Progenitor cell of endocrine pancreas (in vitro differentiated cells): ENCODE measurements at regions not wholly inside any gene's neighbourhood (a gene's known extent, or its start where the extent isn't known, plus 50 kb on each side); places are given as distances from the start of the nearest gene placed in this dataset.

Experiments used
- DNase-seq: peaks from one replicate; pipeline ENCODE4 v3.0.0; 2021; ENCODE audit warnings: low spot score; ENCODE audit not compliant: unreplicated experiment
- H3K27ac Mint-ChIP-seq: 2 replicates; pipeline ENCODE4 v1.8.0; 2021; ENCODE audit warnings: mild to moderate bottlenecking, moderate library complexity, mixed read lengths
- H3K27me3 Mint-ChIP-seq: 2 replicates; pipeline ENCODE4 v1.8.0; 2021; ENCODE audit warnings: mixed read lengths
- H3K36me3 Mint-ChIP-seq: 2 replicates; pipeline ENCODE4 v1.8.0; 2022; ENCODE audit warnings: mixed read lengths; ENCODE audit not compliant: insufficient read depth
- H3K4me1 Mint-ChIP-seq: 2 replicates; pipeline ENCODE4 v1.8.0; 2021; ENCODE audit warnings: low read depth, mixed read lengths
- H3K4me3 Mint-ChIP-seq: 2 replicates; pipeline ENCODE4 v1.8.0; 2021; ENCODE audit warnings: low read depth, mild to moderate bottlenecking, moderate library complexity, mixed read lengths
- H3K9me3 Mint-ChIP-seq: 2 replicates; pipeline ENCODE4 v1.8.0; 2021; ENCODE audit warnings: low read depth, mixed read lengths
- TF ChIP-seq, protein P1 (sequence below): fragments of 200-600 bp; sonication (generic); IDR thresholded peaks from one replicate; pipeline ENCODE4 v1.5.0; 2021; ENCODE audit warnings: antibody characterized with exemption, mild to moderate bottlenecking; ENCODE audit not compliant: unreplicated experiment

DNA sequence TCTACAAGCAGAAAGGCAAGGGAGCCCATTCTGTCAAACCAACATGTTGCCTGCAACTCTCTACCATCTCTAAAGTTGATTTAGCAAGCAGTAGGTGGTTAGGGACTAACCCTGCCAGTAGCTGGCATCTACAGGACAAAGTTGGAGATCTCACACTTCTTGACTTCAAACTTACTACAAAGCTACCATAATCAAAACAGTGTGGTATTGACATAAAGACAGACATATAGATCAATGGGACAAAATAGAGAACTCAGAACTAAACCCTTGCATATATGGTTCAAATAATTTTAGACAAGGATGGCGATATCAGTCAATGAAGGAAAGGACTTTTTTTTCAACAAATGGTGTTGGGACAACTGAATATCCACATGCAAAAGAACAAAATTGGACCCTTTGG is 84.9 kb downstream of the MAP3K8 start:
- no peak overlapping the region for H3K27ac Mint-ChIP-seq
- peaks cover 11% of the 10 kb centered on the region for H3K9me3 Mint-ChIP-seq
- peaks cover 4% of the 10 kb centered on the region for H3K36me3 Mint-ChIP-seq
- DNase-seq = no peak
- TF ChIP-seq, protein P1, sequence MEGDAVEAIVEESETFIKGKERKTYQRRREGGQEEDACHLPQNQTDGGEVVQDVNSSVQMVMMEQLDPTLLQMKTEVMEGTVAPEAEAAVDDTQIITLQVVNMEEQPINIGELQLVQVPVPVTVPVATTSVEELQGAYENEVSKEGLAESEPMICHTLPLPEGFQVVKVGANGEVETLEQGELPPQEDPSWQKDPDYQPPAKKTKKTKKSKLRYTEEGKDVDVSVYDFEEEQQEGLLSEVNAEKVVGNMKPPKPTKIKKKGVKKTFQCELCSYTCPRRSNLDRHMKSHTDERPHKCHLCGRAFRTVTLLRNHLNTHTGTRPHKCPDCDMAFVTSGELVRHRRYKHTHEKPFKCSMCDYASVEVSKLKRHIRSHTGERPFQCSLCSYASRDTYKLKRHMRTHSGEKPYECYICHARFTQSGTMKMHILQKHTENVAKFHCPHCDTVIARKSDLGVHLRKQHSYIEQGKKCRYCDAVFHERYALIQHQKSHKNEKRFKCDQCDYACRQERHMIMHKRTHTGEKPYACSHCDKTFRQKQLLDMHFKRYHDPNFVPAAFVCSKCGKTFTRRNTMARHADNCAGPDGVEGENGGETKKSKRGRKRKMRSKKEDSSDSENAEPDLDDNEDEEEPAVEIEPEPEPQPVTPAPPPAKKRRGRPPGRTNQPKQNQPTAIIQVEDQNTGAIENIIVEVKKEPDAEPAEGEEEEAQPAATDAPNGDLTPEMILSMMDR = no peak
- no peaks in the 10 kb centered on the region for H3K27me3 Mint-ChIP-seq
- H3K4me1 Mint-ChIP-seq = peaks cover 9% of the 10 kb centered on the region
- no peak overlapping the region for H3K4me3 Mint-ChIP-seq
